Keratinocyte (primary cell): ENCODE measurements at regions not wholly inside any gene's neighbourhood (a gene's known extent, or its start where the extent isn't known, plus 50 kb on each side); places are given as distances from the start of the nearest gene placed in this dataset.

Experiments
- DNase-seq: peaks from one replicate; pipeline ENCODE4 v3.0.0-alpha.2; 2011; ENCODE audit warnings: low read depth, missing footprints, low spot score
- FAIRE-seq: peaks from 2 replicates; lab custom pipeline; 2011; peaks lifted over from hg19 to GRCh38; lab: Jason Lieb, UNC
- H2AFZ ChIP-seq: 2 replicates; pipeline ENCODE4 v1.6.0; 2012; ENCODE audit warnings: low read length, control low read depth, inconsistent platforms; ENCODE audit not compliant: control insufficient read depth
- H3K27ac ChIP-seq: 2 replicates; pipeline ENCODE4 v1.5.1; 2011; ENCODE audit warnings: low read length; ENCODE audit not compliant: control insufficient read depth, insufficient read depth
- H3K27me3 ChIP-seq: 3 replicates; pipeline ENCODE4 v1.6.0; 2011; ENCODE audit warnings: low read length; ENCODE audit not compliant: control insufficient read depth, insufficient read depth; ENCODE audit errors: extremely low read depth
- H3K36me3 ChIP-seq, 2 experiments: 2 replicates in 1 of 2; 3 replicates in 1 of 2; pipeline ENCODE4 v1.5.1; 2011; ENCODE audit warnings: low read length in 2 of 2, mild to moderate bottlenecking in 1 of 2; ENCODE audit not compliant: control insufficient read depth in 2 of 2, insufficient read depth in 2 of 2; ENCODE audit errors: extremely low read depth in 1 of 2
- H3K4me1 ChIP-seq: 3 replicates; pipeline ENCODE4 v1.5.1; 2011; ENCODE audit warnings: low read length; ENCODE audit not compliant: control insufficient read depth, insufficient read depth; ENCODE audit errors: extremely low read depth
- H3K4me2 ChIP-seq: 3 replicates; pipeline ENCODE4 v1.6.0; 2011; ENCODE audit warnings: low read depth, low read length; ENCODE audit not compliant: control insufficient read depth, insufficient read depth; ENCODE audit errors: extremely low read depth
- H3K4me3 ChIP-seq, 3 experiments: fragments of 200-600 bp in 1 of 3; sonication (generic) in 1 of 3; 2 replicates in 2 of 3; 3 replicates in 1 of 3; pipeline ENCODE4 v1.5.1; 2011 to 2016; ENCODE audit warnings: low read length in 3 of 3, mild to moderate bottlenecking in 3 of 3, control low read depth in 2 of 3, inconsistent platforms in 1 of 3, low read depth in 1 of 3, mixed read lengths in 1 of 3, mixed run types in 1 of 3, moderate library complexity in 1 of 3; ENCODE audit not compliant: control insufficient read depth in 2 of 3, insufficient read depth in 2 of 3; ENCODE audit errors: extremely low read depth in 1 of 3
- H3K79me2 ChIP-seq: 2 replicates; pipeline ENCODE4 v1.6.0; 2012; ENCODE audit warnings: low read length; ENCODE audit not compliant: control insufficient read depth, insufficient read depth
- H3K9ac ChIP-seq: 3 replicates; pipeline ENCODE4 v1.6.0; 2011; ENCODE audit warnings: low read length; ENCODE audit not compliant: control insufficient read depth, insufficient read depth; ENCODE audit errors: extremely low read depth
- H3K9me1 ChIP-seq: 3 replicates; pipeline ENCODE4 v1.6.0; 2011; ENCODE audit warnings: low read length; ENCODE audit not compliant: control insufficient read depth, insufficient read depth; ENCODE audit errors: extremely low read depth
- H3K9me3 ChIP-seq: 2 replicates; pipeline ENCODE4 v1.5.1; 2012; ENCODE audit warnings: low read depth, low read length; ENCODE audit not compliant: control insufficient read depth
- H4K20me1 ChIP-seq: 3 replicates; pipeline ENCODE4 v1.6.0; 2011; ENCODE audit warnings: low read length; ENCODE audit not compliant: control insufficient read depth, insufficient read depth; ENCODE audit errors: extremely low read depth
- EZH2 ChIP-seq: IDR thresholded peaks from one replicate; pipeline ENCODE4 v1.6.1; 2012; ENCODE audit warnings: inconsistent platforms, mild to moderate bottlenecking, low read length, moderate library complexity
- dilution Hi-C: fragments of 300-500 bp; cut with MboI; formaldehyde crosslinking; loops from one replicate; pipeline ENCODE4 v1.7.0; 2020; ENCODE audit warnings: low sequenced_read_pairs; ENCODE audit not compliant: extremely low pct_ligation_motif_present
- TF ChIP-seq, protein P1 (sequence below), 3 experiments: IDR thresholded peaks in 1 of 3; conservative IDR thresholded peaks in 1 of 3; optimal IDR thresholded peaks in 1 of 3; 2 replicates in 2 of 3; 3 replicates in 1 of 3; pipeline versions ENCODE3 to v1.5.1; 2011; ENCODE audit warnings: low read length in 3 of 3, mild to moderate bottlenecking in 3 of 3, moderate library complexity in 2 of 3, control low read depth in 1 of 3, inconsistent platforms in 1 of 3; ENCODE audit not compliant: insufficient read depth in 2 of 3; ENCODE audit errors: extremely low read depth in 1 of 3

DNA sequence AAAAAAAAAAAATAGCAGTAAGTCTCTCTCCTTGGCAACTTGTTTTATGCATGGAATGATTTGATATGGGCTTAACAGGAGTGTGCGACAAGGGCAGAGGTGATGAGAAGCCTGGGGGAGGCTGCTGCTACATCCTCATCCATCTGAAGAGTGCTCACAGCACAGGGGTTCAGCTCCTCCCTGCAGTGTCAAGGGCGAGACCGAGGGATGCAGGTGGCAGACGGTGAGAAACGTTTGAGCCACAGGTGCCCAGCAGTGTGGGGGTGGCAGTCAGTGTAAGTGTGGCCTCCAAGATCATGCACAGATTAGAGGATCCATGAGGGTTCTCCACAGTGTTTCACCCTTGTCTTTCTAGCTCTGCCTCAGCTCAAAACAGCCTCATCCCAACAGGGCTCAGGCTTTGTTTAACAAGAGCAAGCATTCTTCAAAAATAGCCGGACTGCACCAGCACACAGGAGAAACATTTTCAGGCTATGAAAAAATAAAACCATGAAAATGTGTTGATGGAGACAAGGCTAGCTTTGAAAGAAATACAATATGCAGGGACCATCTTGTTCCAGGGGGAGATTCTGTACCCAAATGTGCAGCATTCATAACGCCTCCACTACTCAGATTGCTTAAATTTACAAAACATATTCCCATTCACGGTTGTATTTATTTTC, 324.5 kb upstream of the MYT1L start:
- Histone ChIP-seq H3K9ac (no peak overlapping the region), H3K27ac (no peak overlapping the region), H3K79me2 (no peaks in the 10 kb centered on the region), H3K4me2 (no peak overlapping the region), H3K4me1 (no peaks in the 10 kb centered on the region), H3K27me3 (peaks cover 4% of the 10 kb centered on the region), H3K9me1 (no peaks in the 10 kb centered on the region), H2AFZ (no peak overlapping the region), H3K9me3 (no peaks in the 10 kb centered on the region), H3K36me3 (no peaks in the 10 kb centered on the region), H4K20me1 (no peaks in the 10 kb centered on the region), H3K4me3 (no peak overlapping the region)
- no peak for FAIRE-seq
- dilution Hi-C loops: no loop called here
- no peak for TF ChIP-seq EZH2
- TF ChIP-seq, protein P1, sequence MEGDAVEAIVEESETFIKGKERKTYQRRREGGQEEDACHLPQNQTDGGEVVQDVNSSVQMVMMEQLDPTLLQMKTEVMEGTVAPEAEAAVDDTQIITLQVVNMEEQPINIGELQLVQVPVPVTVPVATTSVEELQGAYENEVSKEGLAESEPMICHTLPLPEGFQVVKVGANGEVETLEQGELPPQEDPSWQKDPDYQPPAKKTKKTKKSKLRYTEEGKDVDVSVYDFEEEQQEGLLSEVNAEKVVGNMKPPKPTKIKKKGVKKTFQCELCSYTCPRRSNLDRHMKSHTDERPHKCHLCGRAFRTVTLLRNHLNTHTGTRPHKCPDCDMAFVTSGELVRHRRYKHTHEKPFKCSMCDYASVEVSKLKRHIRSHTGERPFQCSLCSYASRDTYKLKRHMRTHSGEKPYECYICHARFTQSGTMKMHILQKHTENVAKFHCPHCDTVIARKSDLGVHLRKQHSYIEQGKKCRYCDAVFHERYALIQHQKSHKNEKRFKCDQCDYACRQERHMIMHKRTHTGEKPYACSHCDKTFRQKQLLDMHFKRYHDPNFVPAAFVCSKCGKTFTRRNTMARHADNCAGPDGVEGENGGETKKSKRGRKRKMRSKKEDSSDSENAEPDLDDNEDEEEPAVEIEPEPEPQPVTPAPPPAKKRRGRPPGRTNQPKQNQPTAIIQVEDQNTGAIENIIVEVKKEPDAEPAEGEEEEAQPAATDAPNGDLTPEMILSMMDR (optimal IDR thresholded peaks at IDR 0.05 in 1 of 3, IDR thresholded peaks at IDR 0.05 in 1 of 3, conservative IDR thresholded peaks at IDR 0.05 in 1 of 3; ENCODE audit: extremely low read depth in 1 of 3, insufficient read depth in 2 of 3, low read length in 3 of 3): no peak
- no peak for DNase-seq

DNA sequence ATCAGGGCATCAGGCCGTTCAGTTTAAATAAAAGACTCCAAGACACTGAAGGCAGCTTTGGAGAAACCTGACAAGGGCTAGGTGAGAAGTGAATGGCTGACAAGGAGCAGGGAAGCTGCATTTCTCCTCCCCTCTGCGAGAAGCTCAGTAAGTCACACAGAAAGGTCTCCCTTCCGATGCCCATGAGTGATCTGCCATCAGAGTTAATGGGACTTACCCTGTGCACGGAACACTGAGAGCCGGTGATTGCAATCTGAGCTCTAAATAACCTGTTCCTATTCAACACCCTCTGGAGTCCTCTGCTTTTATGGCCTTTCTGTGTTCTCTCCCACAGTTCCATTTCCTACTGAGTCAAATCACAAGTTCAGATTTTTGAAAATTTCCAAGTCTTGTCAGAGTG, 322.2 kb upstream of the MYT1L start:
- DNase-seq (no peak), FAIRE-seq (no peak)
- dilution Hi-C loops: no loop called here
- no peaks in the 10 kb centered on the region for H3K9me3 ChIP-seq
- no peaks in the 10 kb centered on the region for H3K36me3 ChIP-seq
- H3K4me3 ChIP-seq: no peak overlapping the region
- no peaks in the 10 kb centered on the region for H4K20me1 ChIP-seq
- no peaks in the 10 kb centered on the region for H3K4me1 ChIP-seq
- no peak overlapping the region for H3K9ac ChIP-seq
- no peaks in the 10 kb centered on the region for H3K9me1 ChIP-seq
- H3K27ac ChIP-seq: no peak overlapping the region
- no peak overlapping the region for H2AFZ ChIP-seq
- no peak overlapping the region for H3K4me2 ChIP-seq
- peaks cover 4% of the 10 kb centered on the region for H3K27me3 ChIP-seq
- TF ChIP-seq, protein P1 (optimal IDR thresholded peaks at IDR 0.05 in 1 of 3, IDR thresholded peaks at IDR 0.05 in 1 of 3, conservative IDR thresholded peaks at IDR 0.05 in 1 of 3; ENCODE audit: extremely low read depth in 1 of 3, insufficient read depth in 2 of 3, low read length in 3 of 3): no peak
- no peak for TF ChIP-seq EZH2
- no peaks in the 10 kb centered on the region for H3K79me2 ChIP-seq
